ENCODE measurements at regions not wholly inside any gene's neighbourhood (a gene's known extent, or its start where the extent isn't known, plus 50 kb on each side); places are given as distances from the start of the nearest gene placed in this dataset.
A peak's percentile ranks its signal among the peaks of the same experiment; 100 is the strongest.

DNA sequence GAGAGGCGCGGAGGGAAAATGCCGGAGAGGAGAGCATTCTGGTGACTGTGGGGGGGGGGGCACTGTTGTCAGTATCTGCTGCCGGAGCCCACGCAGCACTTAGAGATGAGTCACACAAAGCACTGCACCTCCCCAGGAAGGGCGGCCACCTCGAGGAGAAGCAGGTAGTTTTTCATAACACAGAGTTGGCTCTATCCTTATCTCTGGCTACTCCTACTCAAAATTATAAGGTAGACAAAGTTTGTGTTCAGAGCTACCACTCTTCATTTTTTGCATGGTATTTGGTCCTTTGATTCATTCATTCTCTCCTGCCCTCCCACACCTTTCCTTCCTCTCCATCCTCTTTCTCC is 76.2 kb upstream of the SCOC start:
- ATAC-seq (no peak), DNase-seq (ENCODE audit: low read depth, low spot score) (no peak)
- TF ChIP-seq SIN3A (IDR thresholded peaks at IDR 0.05; ENCODE audit: borderline replicate concordance, insufficient read depth, low read depth, low read length): no peak
- no peak overlapping the region for H3K4me3 ChIP-seq (ENCODE audit: low read depth in 2 of 2, low read length in 2 of 2)
- intact Hi-C loops (cut with micrococcal nuclease; ENCODE audit: unreplicated experiment) (no loop called here), in situ Hi-C loops (cut with HindIII; ENCODE audit: low pct_unique_long_range_greater_than_20kb, low sequenced_read_pairs) (no loop called here)
- no peaks in the 10 kb centered on the region for H3K36me3 ChIP-seq (ENCODE audit: control insufficient read depth, insufficient read depth, low read length)
- H3K4me1 ChIP-seq (ENCODE audit: control insufficient read depth, insufficient read depth, low read length): peaks cover 5% of the 10 kb centered on the region; the same call in 1 of the 2 replicates
- no peaks in the 10 kb centered on the region for H3K27me3 ChIP-seq (ENCODE audit: control insufficient read depth, insufficient read depth, low read length)
- CTCF ChIA-PET: no interaction called here
- no peaks in the 10 kb centered on the region for H3K9me3 ChIP-seq (ENCODE audit: control insufficient read depth, insufficient read depth, low read depth, low read length)
- POLR2A ChIA-PET: no interaction called here
- BruUV-seq (replicated peaks): no TSS peak
- H3K27ac ChIP-seq (ENCODE audit: low read length): no peak overlapping the region

- Histone ChIP-seq H3K9me3 (ENCODE audit: control insufficient read depth, insufficient read depth, low read depth, low read length) (no peaks in the 10 kb centered on the region), H3K27me3 (ENCODE audit: control insufficient read depth, insufficient read depth, low read length) (no peaks in the 10 kb centered on the region), H3K36me3 (ENCODE audit: control insufficient read depth, insufficient read depth, low read length) (no peaks in the 10 kb centered on the region), H3K27ac (ENCODE audit: low read length) (no peak overlapping the region), H3K4me3 (ENCODE audit: low read depth in 2 of 2, low read length in 2 of 2) (peak overlapping the region in 1 of 2 experiments; percentile 18; a peak in 1 of 4 replicates), H3K4me1 (ENCODE audit: control insufficient read depth, insufficient read depth, low read length) (peaks cover 5% of the 10 kb centered on the region; the same call in 1 of the 2 replicates)
- ATAC-seq (no peak), DNase-seq (ENCODE audit: low read depth, low spot score) (no peak)
- no TSS peak for BruUV-seq (replicated peaks)
- in situ Hi-C loops (cut with HindIII; ENCODE audit: low pct_unique_long_range_greater_than_20kb, low sequenced_read_pairs): no loop called here
- CTCF ChIA-PET: no interaction called here
- POLR2A ChIA-PET: no interaction called here
- TF ChIP-seq CTCF (IDR thresholded peaks at IDR 0.05) (no peak), SIN3A (IDR thresholded peaks at IDR 0.05; ENCODE audit: borderline replicate concordance, insufficient read depth, low read depth, low read length) (no peak), TCF7L2 (IDR thresholded peaks at IDR 0.05; ENCODE audit: low read depth, low read length) (no peak), POLR2AphosphoS5 (IDR thresholded peaks at IDR 0.05; ENCODE audit: low read depth, low read length) (no peak)
- TF ChIP-seq, protein P1, sequence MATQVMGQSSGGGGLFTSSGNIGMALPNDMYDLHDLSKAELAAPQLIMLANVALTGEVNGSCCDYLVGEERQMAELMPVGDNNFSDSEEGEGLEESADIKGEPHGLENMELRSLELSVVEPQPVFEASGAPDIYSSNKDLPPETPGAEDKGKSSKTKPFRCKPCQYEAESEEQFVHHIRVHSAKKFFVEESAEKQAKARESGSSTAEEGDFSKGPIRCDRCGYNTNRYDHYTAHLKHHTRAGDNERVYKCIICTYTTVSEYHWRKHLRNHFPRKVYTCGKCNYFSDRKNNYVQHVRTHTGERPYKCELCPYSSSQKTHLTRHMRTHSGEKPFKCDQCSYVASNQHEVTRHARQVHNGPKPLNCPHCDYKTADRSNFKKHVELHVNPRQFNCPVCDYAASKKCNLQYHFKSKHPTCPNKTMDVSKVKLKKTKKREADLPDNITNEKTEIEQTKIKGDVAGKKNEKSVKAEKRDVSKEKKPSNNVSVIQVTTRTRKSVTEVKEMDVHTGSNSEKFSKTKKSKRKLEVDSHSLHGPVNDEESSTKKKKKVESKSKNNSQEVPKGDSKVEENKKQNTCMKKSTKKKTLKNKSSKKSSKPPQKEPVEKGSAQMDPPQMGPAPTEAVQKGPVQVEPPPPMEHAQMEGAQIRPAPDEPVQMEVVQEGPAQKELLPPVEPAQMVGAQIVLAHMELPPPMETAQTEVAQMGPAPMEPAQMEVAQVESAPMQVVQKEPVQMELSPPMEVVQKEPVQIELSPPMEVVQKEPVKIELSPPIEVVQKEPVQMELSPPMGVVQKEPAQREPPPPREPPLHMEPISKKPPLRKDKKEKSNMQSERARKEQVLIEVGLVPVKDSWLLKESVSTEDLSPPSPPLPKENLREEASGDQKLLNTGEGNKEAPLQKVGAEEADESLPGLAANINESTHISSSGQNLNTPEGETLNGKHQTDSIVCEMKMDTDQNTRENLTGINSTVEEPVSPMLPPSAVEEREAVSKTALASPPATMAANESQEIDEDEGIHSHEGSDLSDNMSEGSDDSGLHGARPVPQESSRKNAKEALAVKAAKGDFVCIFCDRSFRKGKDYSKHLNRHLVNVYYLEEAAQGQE (IDR thresholded peaks at IDR 0.05; ENCODE audit: insufficient read depth in 1 of 2, low read depth in 2 of 2, low read length in 1 of 2): no peak
- intact Hi-C loops (cut with micrococcal nuclease; ENCODE audit: unreplicated experiment): no loop called here
Measured at GRCh38 chr4:140296335-140297220, 76.9 kb upstream of the SCOC start.

- H3K4me1 ChIP-seq (ENCODE audit: control insufficient read depth, insufficient read depth, low read length): peaks cover 5% of the 10 kb centered on the region; the same call in 1 of the 2 replicates
- POLR2A ChIA-PET: no interaction called here
- H3K9me3 ChIP-seq (ENCODE audit: control insufficient read depth, insufficient read depth, low read depth, low read length): no peaks in the 10 kb centered on the region
- no peaks in the 10 kb centered on the region for H3K36me3 ChIP-seq (ENCODE audit: control insufficient read depth, insufficient read depth, low read length)
- no peak overlapping the region for H3K27ac ChIP-seq (ENCODE audit: low read length)
- H3K4me3 ChIP-seq (ENCODE audit: low read depth in 2 of 2, low read length in 2 of 2): no peak overlapping the region
- intact Hi-C loops (cut with micrococcal nuclease; ENCODE audit: unreplicated experiment) (no loop called here), in situ Hi-C loops (cut with HindIII; ENCODE audit: low pct_unique_long_range_greater_than_20kb, low sequenced_read_pairs) (no loop called here)
- TF ChIP-seq, protein P1 (IDR thresholded peaks at IDR 0.05; ENCODE audit: insufficient read depth in 1 of 2, low read depth in 2 of 2, low read length in 1 of 2): no peak
- TF ChIP-seq POLR2AphosphoS5 (IDR thresholded peaks at IDR 0.05; ENCODE audit: low read depth, low read length) (no peak), SIN3A (IDR thresholded peaks at IDR 0.05; ENCODE audit: borderline replicate concordance, insufficient read depth, low read depth, low read length) (no peak), TCF7L2 (IDR thresholded peaks at IDR 0.05; ENCODE audit: low read depth, low read length) (no peak), CTCF (IDR thresholded peaks at IDR 0.05) (no peak)
- no peak for DNase-seq (ENCODE audit: low read depth, low spot score)
- BruUV-seq (replicated peaks): no TSS peak
- CTCF ChIA-PET: no interaction called here
- no peak for ATAC-seq
- no peaks in the 10 kb centered on the region for H3K27me3 ChIP-seq (ENCODE audit: control insufficient read depth, insufficient read depth, low read length)
Measured at GRCh38 chr4:140293979-140294378, 79.5 kb upstream of the SCOC start.
